ENCODE measurements at regions not wholly inside any gene's neighbourhood (a gene's known extent, or its start where the extent isn't known, plus 50 kb on each side); places are given as distances from the start of the nearest gene placed in this dataset.
A peak's percentile ranks its signal among the peaks of the same experiment; 100 is the strongest.
"Not testable (repeated sequence)": the region's sequence is repeated elsewhere in the genome, so short reads cannot be mapped to it uniquely, and the experiment has no call there.

DNA sequence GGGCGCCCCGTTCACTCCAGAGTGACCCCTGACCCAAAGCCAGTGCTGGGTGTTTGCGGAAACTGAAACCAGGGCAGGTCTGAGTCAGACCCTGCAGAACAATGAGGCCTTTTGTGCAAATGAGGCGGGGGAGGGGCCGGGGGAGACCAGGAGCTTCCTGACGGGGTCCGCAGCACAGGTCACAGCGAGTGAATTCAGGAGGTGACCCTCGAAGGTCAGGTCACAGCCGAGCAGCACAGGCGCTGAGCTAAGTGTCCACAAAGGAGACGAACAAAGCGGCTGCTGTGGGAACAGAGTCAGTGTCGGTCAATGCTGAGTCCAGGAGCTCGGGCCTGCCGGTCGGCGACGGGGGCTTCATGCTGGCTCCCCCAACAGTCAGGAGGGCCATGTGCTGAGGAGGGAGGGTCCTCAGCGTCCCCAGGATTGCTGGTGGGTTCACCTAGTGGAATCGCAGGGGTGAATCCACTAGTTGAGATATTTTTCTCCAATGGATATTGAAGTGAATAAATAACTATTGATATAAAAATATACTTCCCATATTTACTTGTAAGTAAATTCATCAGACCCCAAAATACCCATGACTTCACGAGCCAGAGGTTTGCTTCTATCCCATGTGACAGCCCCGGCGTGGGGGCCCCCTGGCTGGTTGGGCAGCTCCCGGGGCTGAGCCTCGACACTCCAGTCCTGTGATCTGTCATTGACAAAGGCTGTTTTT is 188.4 kb upstream of the SULF2 start:
- TF ChIP-seq, protein P1, sequence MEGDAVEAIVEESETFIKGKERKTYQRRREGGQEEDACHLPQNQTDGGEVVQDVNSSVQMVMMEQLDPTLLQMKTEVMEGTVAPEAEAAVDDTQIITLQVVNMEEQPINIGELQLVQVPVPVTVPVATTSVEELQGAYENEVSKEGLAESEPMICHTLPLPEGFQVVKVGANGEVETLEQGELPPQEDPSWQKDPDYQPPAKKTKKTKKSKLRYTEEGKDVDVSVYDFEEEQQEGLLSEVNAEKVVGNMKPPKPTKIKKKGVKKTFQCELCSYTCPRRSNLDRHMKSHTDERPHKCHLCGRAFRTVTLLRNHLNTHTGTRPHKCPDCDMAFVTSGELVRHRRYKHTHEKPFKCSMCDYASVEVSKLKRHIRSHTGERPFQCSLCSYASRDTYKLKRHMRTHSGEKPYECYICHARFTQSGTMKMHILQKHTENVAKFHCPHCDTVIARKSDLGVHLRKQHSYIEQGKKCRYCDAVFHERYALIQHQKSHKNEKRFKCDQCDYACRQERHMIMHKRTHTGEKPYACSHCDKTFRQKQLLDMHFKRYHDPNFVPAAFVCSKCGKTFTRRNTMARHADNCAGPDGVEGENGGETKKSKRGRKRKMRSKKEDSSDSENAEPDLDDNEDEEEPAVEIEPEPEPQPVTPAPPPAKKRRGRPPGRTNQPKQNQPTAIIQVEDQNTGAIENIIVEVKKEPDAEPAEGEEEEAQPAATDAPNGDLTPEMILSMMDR (IDR thresholded peaks at IDR 0.05; ENCODE audit: low read length, missing control alignments), result no peak
- DNase-seq (ENCODE audit: low read depth), result no peak
- H3K4me3 ChIP-seq (replicated peaks; ENCODE audit: low read depth, low read length), result no peak overlapping the region

DNA sequence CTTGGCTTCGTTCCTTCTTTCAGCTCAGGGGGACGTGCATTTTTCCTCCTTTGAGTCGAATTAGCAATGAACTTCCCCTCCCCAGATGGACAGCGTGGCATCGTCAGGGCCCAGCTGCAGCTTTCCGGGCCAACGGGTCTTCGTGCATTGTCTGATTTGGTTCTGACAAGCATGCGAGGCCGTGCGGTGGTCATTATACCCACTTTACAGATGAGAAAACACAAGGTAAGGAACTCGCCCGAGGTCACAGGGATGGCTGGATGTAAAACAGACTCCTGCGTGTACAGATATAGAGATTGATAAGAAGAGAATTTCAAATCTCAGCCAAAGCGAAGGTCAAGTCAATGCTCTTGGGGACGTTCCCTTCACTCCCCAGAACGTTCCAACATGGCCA is 187.6 kb upstream of the SULF2 start:
- no peak for DNase-seq (ENCODE audit: low read depth)
- TF ChIP-seq, protein P1 (IDR thresholded peaks at IDR 0.05; ENCODE audit: low read length, missing control alignments), result no peak
- no peak overlapping the region for H3K4me3 ChIP-seq (replicated peaks; ENCODE audit: low read depth, low read length)

DNA sequence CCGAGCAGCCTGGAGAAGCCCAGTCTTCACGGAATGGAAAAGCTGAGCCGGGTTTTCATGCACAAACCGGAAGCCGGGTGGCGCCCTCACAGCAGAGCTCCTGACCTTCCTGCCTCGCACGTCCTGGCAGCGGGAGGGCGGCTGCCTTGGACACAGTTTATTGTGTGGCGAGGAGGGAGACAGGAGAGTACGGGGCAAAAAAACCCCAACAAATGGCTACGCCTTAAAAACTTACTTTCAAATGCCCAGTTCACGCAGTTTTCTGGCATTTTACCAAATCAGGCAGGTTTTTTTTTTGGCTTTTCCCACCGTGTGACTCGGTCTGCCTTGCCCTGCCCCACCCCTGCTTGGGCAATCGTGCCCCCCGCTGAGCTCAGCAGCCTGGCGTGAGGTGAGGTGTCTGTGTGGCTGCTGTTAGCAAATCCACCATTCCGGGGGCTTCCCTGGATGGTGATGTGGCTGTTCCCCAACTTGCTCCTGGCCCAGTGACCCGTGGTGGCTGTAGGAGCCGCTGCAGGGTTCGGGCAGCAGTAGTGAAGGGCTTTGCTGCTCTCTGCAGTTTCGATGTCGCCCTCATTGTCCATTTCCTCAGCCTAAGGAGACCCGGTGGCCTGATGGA is 187.1 kb upstream of the SULF2 start:
- DNase-seq (ENCODE audit: low read depth); H3K4me3 ChIP-seq (replicated peaks; ENCODE audit: low read depth, low read length): not testable (repeated sequence)
- TF ChIP-seq, protein P1 (IDR thresholded peaks at IDR 0.05; ENCODE audit: low read length, missing control alignments), result peak; percentile 3

DNA sequence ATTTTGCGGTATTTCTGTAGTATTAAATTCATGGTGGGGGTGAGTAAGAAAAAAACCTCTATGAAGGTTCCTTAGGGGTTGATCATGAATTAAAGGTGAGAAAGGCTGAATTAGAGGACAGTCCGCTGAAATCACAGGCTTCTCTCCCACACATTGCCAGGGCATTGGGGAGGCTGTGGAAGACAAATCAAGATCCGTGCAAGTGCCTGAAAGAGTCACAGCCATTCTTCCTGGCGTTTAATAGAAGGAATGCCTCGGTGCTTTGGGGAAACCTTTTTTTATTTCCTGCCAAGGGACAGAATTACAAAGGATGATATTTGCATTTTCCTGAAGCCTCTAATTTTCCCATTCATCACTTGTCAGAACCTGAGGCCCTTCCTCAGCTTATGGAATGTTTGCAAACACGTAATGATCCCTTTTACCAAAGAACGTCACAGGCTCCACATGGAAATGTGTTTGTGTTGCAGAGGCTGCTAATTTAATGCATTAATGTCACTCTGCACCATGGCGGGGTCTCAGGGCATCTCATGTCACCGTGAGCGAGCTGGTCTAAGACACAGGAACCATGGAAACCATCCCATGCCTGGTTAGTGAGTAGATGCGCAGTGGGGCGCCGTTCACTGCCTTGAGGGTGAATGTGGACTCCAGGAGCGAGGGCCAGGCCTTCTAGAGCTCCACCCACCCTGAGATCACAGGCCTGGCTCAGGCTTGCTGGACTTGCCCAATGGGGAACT is 185.9 kb upstream of the SULF2 start:
- no peak overlapping the region for H3K4me3 ChIP-seq (replicated peaks; ENCODE audit: low read depth, low read length)
- TF ChIP-seq, protein P1 (IDR thresholded peaks at IDR 0.05; ENCODE audit: low read length, missing control alignments), result no peak
- DNase-seq (ENCODE audit: low read depth), result no peak

DNA sequence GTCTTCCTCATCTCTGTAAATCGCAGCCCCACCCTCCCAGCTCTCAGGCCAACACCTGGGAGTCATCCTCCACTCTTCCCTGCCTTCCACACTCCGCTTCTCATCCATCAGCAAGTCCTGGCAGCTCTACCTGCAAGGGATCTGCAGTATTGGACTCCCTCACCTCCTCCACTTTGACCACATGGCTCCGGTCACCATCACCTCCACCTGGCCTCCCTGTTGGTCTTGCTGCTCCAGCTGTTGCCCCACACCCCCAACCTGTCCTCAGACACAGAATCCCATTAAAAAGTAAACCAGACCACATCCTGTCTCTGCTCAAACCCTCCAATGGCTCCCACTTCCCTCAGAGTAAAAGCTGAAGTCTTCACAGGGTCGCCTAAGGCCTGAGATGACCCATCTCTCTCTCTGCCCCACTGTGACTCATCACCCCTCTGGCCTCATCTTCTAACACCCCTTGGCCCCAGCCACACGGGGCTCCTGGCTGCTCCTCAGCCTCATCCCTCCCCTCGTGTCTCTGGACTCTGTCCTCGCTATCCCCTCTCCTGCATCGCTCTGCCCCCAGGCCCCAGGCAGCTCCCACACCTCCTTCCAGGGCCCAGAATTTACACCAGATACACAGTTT is 185.1 kb upstream of the SULF2 start:
- no peak for DNase-seq (ENCODE audit: low read depth)
- H3K4me3 ChIP-seq (replicated peaks; ENCODE audit: low read depth, low read length), result no peak overlapping the region
- TF ChIP-seq, protein P1 (IDR thresholded peaks at IDR 0.05; ENCODE audit: low read length, missing control alignments), result no peak

DNA sequence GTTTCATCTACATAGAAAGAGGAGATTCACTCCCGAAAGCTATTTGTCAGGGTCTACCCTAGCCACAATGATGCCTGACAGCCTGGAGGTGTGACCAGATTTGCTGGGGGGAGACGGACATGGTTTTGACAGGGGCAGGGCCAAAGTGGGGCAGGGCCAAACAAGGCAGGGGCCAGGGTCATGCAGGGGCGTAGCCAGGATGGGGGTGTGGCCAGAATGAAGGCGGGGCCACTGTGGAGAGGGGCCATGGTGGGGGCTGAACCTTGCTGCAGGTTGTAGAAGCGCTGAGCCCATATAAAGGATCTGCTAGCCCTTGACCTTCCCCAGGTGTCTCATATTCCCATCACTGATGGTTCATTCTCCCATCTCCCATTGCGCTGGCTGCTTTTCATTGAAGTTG is 184.1 kb upstream of the SULF2 start:
- no peak overlapping the region for H3K4me3 ChIP-seq (replicated peaks; ENCODE audit: low read depth, low read length)
- TF ChIP-seq, protein P1 (IDR thresholded peaks at IDR 0.05; ENCODE audit: low read length, missing control alignments), result no peak
- DNase-seq (ENCODE audit: low read depth), result no peak

All from fibroblast of pulmonary artery (primary cell).